Trophoblast cell (in vitro differentiated cells and primary cell): ENCODE measurements at regions not wholly inside any gene's neighbourhood (a gene's known extent, or its start where the extent isn't known, plus 50 kb on each side); places are given as distances from the start of the nearest gene placed in this dataset.

Experiments used
- DNase-seq, 2 donors: peaks; one replicate each; pipeline ENCODE4 v3.0.0-alpha.2; 2016
- H2AFZ ChIP-seq: 2 replicates; pipeline ENCODE4 v1.6.1; 2013; ENCODE audit warnings: low read length, moderate library complexity, mild to moderate bottlenecking; ENCODE audit not compliant: insufficient read depth, poor library complexity
- H2AK5ac ChIP-seq: 2 replicates; pipeline ENCODE4 v1.6.1; 2013; ENCODE audit warnings: mild to moderate bottlenecking, low read length
- H2BK120ac ChIP-seq: 2 replicates; pipeline ENCODE4 v1.6.1; 2013; ENCODE audit warnings: low read length, mild to moderate bottlenecking, moderate library complexity; ENCODE audit not compliant: insufficient read depth, poor library complexity
- H2BK12ac ChIP-seq: 2 replicates; pipeline ENCODE4 v1.6.1; 2013; ENCODE audit warnings: mild to moderate bottlenecking, low read length, moderate library complexity
- H2BK5ac ChIP-seq: 2 replicates; pipeline ENCODE4 v1.6.1; 2013; ENCODE audit warnings: low read length, low read depth, moderate library complexity, mild to moderate bottlenecking; ENCODE audit not compliant: poor library complexity
- H3K14ac ChIP-seq: 2 replicates; pipeline ENCODE4 v1.6.1; 2013; ENCODE audit warnings: mild to moderate bottlenecking, low read length
- H3K18ac ChIP-seq: 2 replicates; pipeline ENCODE4 v1.6.1; 2013; ENCODE audit warnings: mild to moderate bottlenecking, low read length
- H3K23ac ChIP-seq: 2 replicates; pipeline ENCODE4 v1.6.1; 2013; ENCODE audit warnings: low read length
- H3K27ac ChIP-seq: 2 replicates; pipeline ENCODE4 v1.5.1; 2013; ENCODE audit warnings: low read depth, mild to moderate bottlenecking, inconsistent platforms, low read length, moderate library complexity
- H3K27me3 ChIP-seq: 2 replicates; pipeline ENCODE4 v1.6.1; 2013; ENCODE audit warnings: inconsistent platforms, mild to moderate bottlenecking, low read length, moderate library complexity; ENCODE audit not compliant: insufficient read depth
- H3K36me3 ChIP-seq, 2 experiments: 1 replicate in 1 of 2; 2 replicates in 1 of 2; pipeline ENCODE4 v1.6.1; 2013; ENCODE audit warnings: low read length in 2 of 2, mild to moderate bottlenecking in 2 of 2, moderate library complexity in 1 of 2; ENCODE audit not compliant: insufficient read depth in 2 of 2, control insufficient read depth in 1 of 2
- H3K4ac ChIP-seq: 2 replicates; pipeline ENCODE4 v1.6.1; 2013; ENCODE audit warnings: low read depth, mild to moderate bottlenecking, low read length, moderate library complexity
- H3K4me1 ChIP-seq, 2 experiments: 1 replicate in 1 of 2; 2 replicates in 1 of 2; pipeline ENCODE4 v1.6.1; 2013; ENCODE audit warnings: low read length in 2 of 2, mild to moderate bottlenecking in 2 of 2, moderate library complexity in 1 of 2; ENCODE audit not compliant: insufficient read depth in 2 of 2, control insufficient read depth in 1 of 2
- H3K4me2 ChIP-seq: 2 replicates; pipeline ENCODE4 v1.6.1; 2013; ENCODE audit warnings: inconsistent platforms, mild to moderate bottlenecking, low read length, moderate library complexity
- H3K4me3 ChIP-seq: 2 replicates; pipeline ENCODE4 v1.5.1; 2013; ENCODE audit warnings: mild to moderate bottlenecking, low read depth, low read length, inconsistent platforms
- H3K79me1 ChIP-seq: one replicate; pipeline ENCODE4 v1.6.1; 2013; ENCODE audit warnings: low read length
- H3K79me2 ChIP-seq: 2 replicates; pipeline ENCODE4 v1.6.1; 2013; ENCODE audit warnings: low read length, mild to moderate bottlenecking; ENCODE audit not compliant: control insufficient read depth, insufficient read depth, poor library complexity
- H3K9ac ChIP-seq: 2 replicates; pipeline ENCODE4 v1.6.1; 2013; ENCODE audit warnings: mild to moderate bottlenecking, low read length
- H3K9me3 ChIP-seq: 2 replicates; pipeline ENCODE4 v1.6.1; 2013; ENCODE audit warnings: low read depth, mild to moderate bottlenecking, control low read depth, inconsistent platforms, low read length; ENCODE audit not compliant: insufficient read depth
- H4K12ac ChIP-seq: 2 replicates; pipeline ENCODE4 v1.6.1; 2013; ENCODE audit warnings: low read depth, mild to moderate bottlenecking, low read length, moderate library complexity
- H4K8ac ChIP-seq: 2 replicates; pipeline ENCODE4 v1.6.1; 2013; ENCODE audit warnings: low read depth, mild to moderate bottlenecking, low read length, moderate library complexity
- H4K91ac ChIP-seq: one replicate; pipeline ENCODE4 v1.6.1; 2013; ENCODE audit warnings: low read depth, mild to moderate bottlenecking, low read length, moderate library complexity
- WGBS: extraction: QIAGEN DNeasy Blood & Tissue Kit; methylation state at CpG from one replicate; pipeline ENCODE4 v1.1.7; 2013; ENCODE audit warnings: missing lambda C conversion rate; ENCODE audit not compliant: insufficient read length, insufficient coverage; ENCODE audit errors: extremely low coverage; 5-methylcytosine and 5-hydroxymethylcytosine counted together

GRCh38 chr18:40932862-40933261, 1022.2 kb upstream of the PIK3C3 start:
- Histone ChIP-seq H3K4me3 (no peak overlapping the region), H3K27ac (no peak overlapping the region), H3K18ac (no peak overlapping the region), H4K12ac (no peak overlapping the region), H3K14ac (no peak overlapping the region), H2BK12ac (no peak overlapping the region), H4K8ac (no peak overlapping the region), H2BK120ac (no peak overlapping the region), H3K9ac (no peak overlapping the region), H2BK5ac (no peak overlapping the region), H3K4ac (no peak overlapping the region), H3K4me1 (no peaks in the 10 kb centered on the region), H3K23ac (no peak overlapping the region), H3K9me3 (no peaks in the 10 kb centered on the region), H3K27me3 (no peaks in the 10 kb centered on the region), H2AK5ac (no peak overlapping the region), H3K79me2 (no peaks in the 10 kb centered on the region), H3K36me3 (no peaks in the 10 kb centered on the region), H2AFZ (no peak overlapping the region), H4K91ac (no peak overlapping the region), H3K79me1 (no peaks in the 10 kb centered on the region), H3K4me2 (no peak overlapping the region)
- WGBS: no CpG with 5 or more reads among the region's 2 CpGs
- no peak for DNase-seq

- no peak overlapping the region for H2BK120ac ChIP-seq
- no peaks in the 10 kb centered on the region for H3K4me1 ChIP-seq
- H3K9ac ChIP-seq: no peak overlapping the region
These were observed 1024.7 kb upstream of the PIK3C3 start for GRCh38 chr18:40930211-40930882.

GRCh38 chr18:40929399-40929798, 1025.6 kb upstream of the PIK3C3 start:
- Histone ChIP-seq H3K27ac (no peak overlapping the region), H3K79me1 (no peaks in the 10 kb centered on the region), H4K91ac (no peak overlapping the region), H3K4ac (no peak overlapping the region), H3K23ac (no peak overlapping the region), H2AFZ (no peak overlapping the region), H3K9me3 (no peaks in the 10 kb centered on the region), H2AK5ac (no peak overlapping the region), H3K27me3 (no peaks in the 10 kb centered on the region), H3K9ac (no peak overlapping the region), H3K36me3 (no peaks in the 10 kb centered on the region), H4K12ac (no peak overlapping the region), H3K4me2 (no peak overlapping the region), H3K4me3 (no peak overlapping the region), H2BK5ac (no peak overlapping the region), H4K8ac (no peak overlapping the region), H2BK12ac (no peak overlapping the region), H3K18ac (no peak overlapping the region), H3K4me1 (no peaks in the 10 kb centered on the region), H2BK120ac (no peak overlapping the region), H3K14ac (no peak overlapping the region), H3K79me2 (no peaks in the 10 kb centered on the region)
- no CpG with 5 or more reads among the region's 7 CpGs for WGBS
- no peak for DNase-seq

More at GRCh38 chr18:40930211-40930882, 1024.7 kb upstream of the PIK3C3 start:
- H4K91ac ChIP-seq: no peak overlapping the region
- H3K36me3 ChIP-seq: no peaks in the 10 kb centered on the region
- WGBS: no CpG with 5 or more reads among the region's 5 CpGs
- no peak overlapping the region for H3K23ac ChIP-seq
- H3K4me3 ChIP-seq: no peak overlapping the region
- no peak overlapping the region for H2BK5ac ChIP-seq
- no peaks in the 10 kb centered on the region for H3K79me2 ChIP-seq
- no peak for DNase-seq
- H4K8ac ChIP-seq: no peak overlapping the region
- H3K27ac ChIP-seq: no peak overlapping the region
- H2AK5ac ChIP-seq: no peak overlapping the region
- H3K18ac ChIP-seq: no peak overlapping the region
- no peak overlapping the region for H2BK12ac ChIP-seq
- no peaks in the 10 kb centered on the region for H3K79me1 ChIP-seq
- no peak overlapping the region for H3K4me2 ChIP-seq
- H3K27me3 ChIP-seq: no peaks in the 10 kb centered on the region
- no peaks in the 10 kb centered on the region for H3K9me3 ChIP-seq
- no peak overlapping the region for H2AFZ ChIP-seq
- H3K4ac ChIP-seq: no peak overlapping the region
- H3K14ac ChIP-seq: no peak overlapping the region
- H4K12ac ChIP-seq: no peak overlapping the region

DNA sequence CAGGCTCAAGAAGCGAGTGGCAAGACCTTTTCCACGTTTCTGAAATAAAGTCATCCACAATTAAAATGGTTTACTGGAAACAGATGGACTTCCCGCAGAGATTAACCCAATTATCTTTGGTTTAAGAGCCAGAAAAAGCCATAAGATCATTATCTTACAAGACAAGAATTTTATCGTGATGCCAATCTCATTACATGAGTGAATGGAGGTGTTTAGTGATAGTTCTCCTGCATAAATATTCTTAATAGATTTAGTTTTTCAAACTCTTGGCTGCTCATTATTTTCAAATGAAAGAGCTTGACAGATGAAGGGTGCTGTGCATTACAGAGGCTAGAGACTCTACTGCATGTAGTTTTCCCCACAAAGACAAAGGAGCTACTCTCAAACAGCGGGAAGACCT, 1028.4 kb upstream of the PIK3C3 start:
- no peak overlapping the region for H3K9ac ChIP-seq
- H3K9me3 ChIP-seq: no peaks in the 10 kb centered on the region
- H3K23ac ChIP-seq: no peak overlapping the region
- no peak overlapping the region for H2BK5ac ChIP-seq
- no peak overlapping the region for H3K14ac ChIP-seq
- H3K4me2 ChIP-seq: no peak overlapping the region
- peak in 1 of 2 donors; percentile 21 for DNase-seq
- no peak overlapping the region for H4K91ac ChIP-seq
- H3K79me1 ChIP-seq: peaks cover 1% of the 10 kb centered on the region
- no peak overlapping the region for H4K12ac ChIP-seq
- no peak overlapping the region for H2BK120ac ChIP-seq
- no peak overlapping the region for H2BK12ac ChIP-seq
- H3K4me3 ChIP-seq: no peak overlapping the region
- no peak overlapping the region for H2AFZ ChIP-seq
- no peak overlapping the region for H2AK5ac ChIP-seq
- no CpG with 5 or more reads among the region's 5 CpGs for WGBS
- H3K27me3 ChIP-seq: no peaks in the 10 kb centered on the region
- H4K8ac ChIP-seq: no peak overlapping the region
- no peak overlapping the region for H3K27ac ChIP-seq
- H3K36me3 ChIP-seq: no peaks in the 10 kb centered on the region
- no peak overlapping the region for H3K18ac ChIP-seq
- peaks cover 0 to 1% of the 10 kb centered on the region in 2 experiments for H3K4me1 ChIP-seq
- H3K79me2 ChIP-seq: no peaks in the 10 kb centered on the region
- no peak overlapping the region for H3K4ac ChIP-seq
